ENCODE measurements at regions not wholly inside any gene's neighbourhood (a gene's known extent, or its start where the extent isn't known, plus 50 kb on each side); places are given as distances from the start of the nearest gene placed in this dataset.

GRCh38 chr13:106121173-106121754, 414.2 kb downstream of the EFNB2 start (continued):
- TF ChIP-seq USF2 (IDR thresholded peaks at IDR 0.05; ENCODE audit: low read length): no peak
- no peak for TF ChIP-seq SP2 (IDR thresholded peaks at IDR 0.05; ENCODE audit: low read length)
- TF ChIP-seq BACH1 (IDR thresholded peaks at IDR 0.05; ENCODE audit: low read length): no peak
- no peak for TF ChIP-seq KDM4A (IDR thresholded peaks at IDR 0.05; ENCODE audit: low read depth, low read length, severe bottlenecking)
